PC-3 (cell line): ENCODE measurements at regions not wholly inside any gene's neighbourhood (a gene's known extent, or its start where the extent isn't known, plus 50 kb on each side); places are given as distances from the start of the nearest gene placed in this dataset.
A peak's percentile ranks its signal among the peaks of the same experiment; 100 is the strongest.

Experiments used
- ATAC-seq: fragments of 200-7000 bp; cut with Tn5 transposase; 2 replicates; pipeline ENCODE4 v1.9.1; 2020; ENCODE audit warnings: mild to moderate bottlenecking, moderate library complexity
- BruUV-seq: library from RNA; stranded (reverse); fragments of 400-500 nt; replicated peaks from 2 replicates; lab custom pipeline; 2021; lab: Mats Ljungman, UMichigan
- CTCF ChIA-PET: fragments of 300-600 bp; sonication (Branson Sonifier 250); formaldehyde crosslinking; loops from one replicate; lab custom pipeline; 2022; ENCODE audit warnings: antibody characterized with exemption; lab: Charles Lee
- POLR2A ChIA-PET: fragments of 300-600 bp; sonication (Branson Sonifier 250); formaldehyde crosslinking; loops from one replicate; lab custom pipeline; 2022; ENCODE audit warnings: antibody characterized with exemption; ENCODE audit not compliant: unreplicated experiment; lab: Charles Lee
- DNase-seq: peaks from one replicate; pipeline ENCODE4 v3.0.0-alpha.2; 2015
- H2AFZ ChIP-seq: fragments of 300-600 bp; sonication (generic); 2 replicates; pipeline ENCODE4 v1.6.0; 2016; ENCODE audit warnings: antibody characterized with exemption, low read length
- H3F3A ChIP-seq: fragments of 300-600 bp; sonication (generic); one replicate; pipeline ENCODE4 v1.6.0; 2017; ENCODE audit warnings: antibody characterized with exemption, low read length, control low read depth, mild to moderate bottlenecking; ENCODE audit not compliant: unreplicated experiment
- H3K27ac ChIP-seq: fragments of 300-600 bp; sonication (generic); 2 replicates; pipeline ENCODE4 v1.5.1; 2016; ENCODE audit warnings: mild to moderate bottlenecking, low read length
- H3K27me3 ChIP-seq: fragments of 300-600 bp; sonication (generic); 2 replicates; pipeline ENCODE4 v1.6.1; 2016; ENCODE audit warnings: low read length, mixed read lengths
- H3K36me3 ChIP-seq: fragments of 300-600 bp; sonication (generic); 2 replicates; pipeline ENCODE4 v1.6.1; 2016; ENCODE audit warnings: low read depth, mixed run types, low read length, mixed read lengths
- H3K4me1 ChIP-seq: fragments of 300-600 bp; sonication (generic); 2 replicates; pipeline ENCODE4 v1.5.1; 2016; ENCODE audit warnings: low read length; ENCODE audit not compliant: insufficient read depth
- H3K4me2 ChIP-seq: fragments of 300-600 bp; sonication (generic); 2 replicates; pipeline ENCODE4 v1.6.0; 2016; ENCODE audit warnings: low read length
- H3K4me3 ChIP-seq: fragments of 300-600 bp; sonication (generic); 2 replicates; pipeline ENCODE4 v1.5.1; 2016; ENCODE audit warnings: mild to moderate bottlenecking, low read length, mixed read lengths
- H3K79me2 ChIP-seq: fragments of 300-600 bp; sonication (generic); 2 replicates; pipeline ENCODE4 v1.6.1; 2017; ENCODE audit warnings: low read length, mixed read lengths
- H3K9ac ChIP-seq: fragments of 300-600 bp; sonication (generic); 2 replicates; pipeline ENCODE4 v1.6.0; 2016; ENCODE audit warnings: mild to moderate bottlenecking, low read length
- H3K9me2 ChIP-seq: fragments of 300-600 bp; sonication (generic); replicated peaks from 2 replicates; pipeline ENCODE4 v1.6.1; 2016; ENCODE audit warnings: mixed run types, low read length, mixed read lengths
- H3K9me3 ChIP-seq: fragments of 300-600 bp; sonication (generic); 2 replicates; pipeline ENCODE4 v1.6.1; 2016; ENCODE audit warnings: low read length, mixed read lengths
- H4K20me1 ChIP-seq: fragments of 300-600 bp; sonication (generic); 2 replicates; pipeline ENCODE4 v1.6.1; 2016; ENCODE audit warnings: low read length, mixed read lengths
- CTCF ChIP-seq: fragments of 300-600 bp; sonication (generic); conservative IDR thresholded peaks from 2 replicates; pipeline ENCODE4 v1.5.1; 2017; ENCODE audit warnings: antibody characterized with exemption, low read depth, mild to moderate bottlenecking, low read length
- EZH2 ChIP-seq: fragments of 300-600 bp; sonication (generic); IDR thresholded peaks from one replicate; pipeline ENCODE4 v1.6.1; 2017; ENCODE audit warnings: antibody characterized with exemption, mild to moderate bottlenecking, low read length; ENCODE audit not compliant: unreplicated experiment
- EZH2phosphoT487 ChIP-seq: fragments of 300-600 bp; sonication (generic); IDR thresholded peaks from 2 replicates; pipeline ENCODE4 v1.6.1; 2018; ENCODE audit warnings: mild to moderate bottlenecking, antibody characterized with exemption, low read length, borderline replicate concordance
- intact Hi-C: fragments of 100-400 bp; cut with micrococcal nuclease; formaldehyde crosslinking; loops from 2 replicates; pipeline ENCODE4 v1.9.0; 2023

GRCh38 chr13:40502236-40502635 is 164.2 kb downstream of the FOXO1 start:
- BruUV-seq: no TSS peak
- Histone ChIP-seq H3K36me3 (no peaks in the 10 kb centered on the region), H4K20me1 (no peaks in the 10 kb centered on the region), H3K9me2 (no peaks in the 10 kb centered on the region), H3F3A (no peaks in the 10 kb centered on the region), H3K27ac (no peak overlapping the region), H3K9ac (no peak overlapping the region), H3K4me1 (peaks cover 18% of the 10 kb centered on the region), H3K4me2 (no peak overlapping the region), H3K4me3 (no peak overlapping the region), H3K27me3 (no peaks in the 10 kb centered on the region), H3K79me2 (no peaks in the 10 kb centered on the region), H3K9me3 (no peaks in the 10 kb centered on the region), H2AFZ (no peak overlapping the region)
- no peak for TF ChIP-seq EZH2
- TF ChIP-seq EZH2phosphoT487: no peak
- no peak for TF ChIP-seq CTCF
- intact Hi-C loops: no loop called here
- ATAC-seq: no peak
- peak; percentile 51 for DNase-seq
- POLR2A ChIA-PET: no interaction called here
- CTCF ChIA-PET: no interaction called here

- CTCF ChIA-PET: no interaction called here
- H3K27me3 ChIP-seq: no peaks in the 10 kb centered on the region
- peak overlapping the region; percentile 80 for H3K27ac ChIP-seq
- ATAC-seq: no peak
- H3K9me3 ChIP-seq: no peaks in the 10 kb centered on the region
- no TSS peak for BruUV-seq
- H3F3A ChIP-seq: no peaks in the 10 kb centered on the region
- H3K4me3 ChIP-seq: no peak overlapping the region
- intact Hi-C loops: no loop called here
- no peak for DNase-seq
- H4K20me1 ChIP-seq: no peaks in the 10 kb centered on the region
- POLR2A ChIA-PET: interaction anchor here (0.5 kb wide), 1 partner anchor 41 kb away, joined by 3 read pairs; no protein-coding TSS in a partner anchor
- no peaks in the 10 kb centered on the region for H3K9me2 ChIP-seq
- H2AFZ ChIP-seq: no peak overlapping the region
- no peak overlapping the region for H3K4me2 ChIP-seq
- no peaks in the 10 kb centered on the region for H3K36me3 ChIP-seq
- TF ChIP-seq EZH2 (no peak), EZH2phosphoT487 (no peak), CTCF (no peak)
- no peak overlapping the region for H3K9ac ChIP-seq
- H3K79me2 ChIP-seq: no peaks in the 10 kb centered on the region
- peaks cover 18% of the 10 kb centered on the region for H3K4me1 ChIP-seq
Measured at GRCh38 chr13:40503011-40503410, 163.4 kb downstream of the FOXO1 start.

GRCh38 chr13:40503966-40504591 is 162.4 kb downstream of the FOXO1 start:
- BruUV-seq: no TSS peak
- Histone ChIP-seq H4K20me1 (no peaks in the 10 kb centered on the region), H3K36me3 (no peaks in the 10 kb centered on the region), H3K9me3 (no peaks in the 10 kb centered on the region), H3K79me2 (no peaks in the 10 kb centered on the region), H3K4me2 (peak overlapping the region; percentile 43), H3F3A (no peaks in the 10 kb centered on the region), H3K9me2 (no peaks in the 10 kb centered on the region), H3K4me3 (no peak overlapping the region), H3K27me3 (no peaks in the 10 kb centered on the region), H3K27ac (peak overlapping the region; percentile 80), H2AFZ (no peak overlapping the region), H3K9ac (no peak overlapping the region), H3K4me1 (peaks cover 18% of the 10 kb centered on the region)
- ChIA-PET CTCF (no interaction called here), POLR2A (interaction anchor here (0.5 kb wide), 1 partner anchor 220 kb away, joined by 3 read pairs; no protein-coding TSS in a partner anchor)
- intact Hi-C loops: no loop called here
- peak; percentile 96 for ATAC-seq
- DNase-seq: peak; percentile 86
- TF ChIP-seq EZH2 (no peak), EZH2phosphoT487 (no peak), CTCF (no peak)
